A549 (cell line): ENCODE measurements at regions not wholly inside any gene's neighbourhood (a gene's known extent, or its start where the extent isn't known, plus 50 kb on each side); places are given as distances from the start of the nearest gene placed in this dataset.

ENCODE experiments used
- ATAC-seq, 2 experiments: fragments of 200-7000 bp in 1 of 2; fragments of >200 bp in 1 of 2; cut with Nextera tagmentation in 1 of 2; cut with Tn5 transposase in 1 of 2; 3 replicates each; pipeline versions ENCODE4 v1.8.0 to v1.9.1; 2018 to 2020; ENCODE audit warnings: mild to moderate bottlenecking in 1 of 2, moderate library complexity in 1 of 2
- CTCF ChIA-PET: fragments of 300-600 bp; sonication (Branson Sonifier 250); formaldehyde crosslinking; extraction: SDS; loops from one replicate; lab custom pipeline; 2021; ENCODE audit warnings: antibody characterized with exemption, inconsistent platforms; lab: Yijun Ruan, JAX
- POLR2A ChIA-PET: fragments of 350-600 bp; formaldehyde crosslinking; extraction: SDS; loops from one replicate; lab custom pipeline; 2021; ENCODE audit warnings: antibody characterized with exemption, inconsistent platforms; lab: Yijun Ruan, JAX
- DNase-seq, 2 experiments: peaks; one replicate each; pipeline versions ENCODE4 v3.0.0 to v3.0.0-alpha.2; 2011 to 2016; ENCODE audit warnings: low read depth in 1 of 2, low spot score in 1 of 2
- FAIRE-seq: peaks from 2 replicates; lab custom pipeline; 2011; peaks lifted over from hg19 to GRCh38; lab: Jason Lieb, UNC
- H3K27ac ChIP-seq, 2 experiments: fragments of >200 bp; sonication (Bioruptor Twin); formaldehyde crosslinking; 3 replicates each; pipeline ENCODE4 v1.5.1; 2016 to 2017
- H3K4me1 ChIP-seq: fragments of >200 bp; sonication (Bioruptor Twin); formaldehyde crosslinking; 3 replicates; pipeline ENCODE4 v1.6.1; 2016
- H3K4me2 ChIP-seq: fragments of >200 bp; sonication (Bioruptor Twin); formaldehyde crosslinking; 3 replicates; pipeline ENCODE4 v1.6.1; 2016
- H3K4me3 ChIP-seq: fragments of >200 bp; sonication (Bioruptor Twin); formaldehyde crosslinking; 3 replicates; pipeline ENCODE4 v1.5.1; 2016
- H3K9me3 ChIP-seq: fragments of >200 bp; sonication (Bioruptor Twin); formaldehyde crosslinking; 3 replicates; pipeline ENCODE4 v1.6.1; 2016
- BHLHE40 ChIP-seq: IDR thresholded peaks from 2 replicates; pipeline ENCODE4 v1.6.1; 2012; ENCODE audit warnings: low read depth, low read length, inconsistent platforms
- CBX2 ChIP-seq: fragments of 200-600 bp; sonication (generic); IDR thresholded peaks from 2 replicates; pipeline ENCODE4 v1.6.1; 2016; ENCODE audit warnings: low read depth, mild to moderate bottlenecking, borderline replicate concordance
- CBX8 ChIP-seq: fragments of 200-600 bp; sonication (generic); IDR thresholded peaks from 2 replicates; pipeline ENCODE4 v1.6.1; 2016
- CHD2 ChIP-seq: fragments of 150-350 bp; IDR thresholded peaks from 2 replicates; pipeline ENCODE4 v1.6.1; 2014; ENCODE audit warnings: low read length; ENCODE audit not compliant: partially characterized antibody
- EHF ChIP-seq: fragments of 250-450 bp; sonication (Bioruptor Pico); IDR thresholded peaks from 2 replicates; pipeline ENCODE4 v1.5.0; 2020; ENCODE audit warnings: mild to moderate bottlenecking
- HOXA7 ChIP-seq: fragments of 250-450 bp; sonication (Bioruptor Pico); IDR thresholded peaks from 2 replicates; pipeline ENCODE4 v1.5.0; 2020; ENCODE audit warnings: mild to moderate bottlenecking, moderate library complexity
- JUNB ChIP-seq: fragments of >200 bp; sonication (Bioruptor Twin); formaldehyde crosslinking; IDR thresholded peaks from 2 replicates; pipeline ENCODE4 v1.6.1; 2016
- KDM1A ChIP-seq: fragments of 200-600 bp; sonication (generic); IDR thresholded peaks from 2 replicates; pipeline ENCODE4 v1.6.1; 2016; ENCODE audit warnings: low read depth, mild to moderate bottlenecking
- MAFK ChIP-seq: fragments of 450-650 bp; IDR thresholded peaks from 2 replicates; pipeline ENCODE4 v1.6.1; 2014; ENCODE audit not compliant: partially characterized antibody
- MAZ ChIP-seq: fragments of 150-350 bp; IDR thresholded peaks from 2 replicates; pipeline ENCODE4 v1.6.1; 2014; ENCODE audit warnings: antibody characterized with exemption, low read depth, low read length, borderline replicate concordance
- NFE2L2 ChIP-seq: fragments of 150-350 bp; conservative IDR thresholded peaks from 2 replicates; pipeline ENCODE4 v1.6.1; 2014; ENCODE audit warnings: low read length
- POLR2A ChIP-seq: IDR thresholded peaks from 2 replicates; pipeline ENCODE4 v1.6.1; 2012; ENCODE audit warnings: mild to moderate bottlenecking, low read length
- RFX5 ChIP-seq: fragments of 450-650 bp; IDR thresholded peaks from 2 replicates; pipeline ENCODE4 v1.7.1; 2014; ENCODE audit warnings: antibody characterized with exemption, mild to moderate bottlenecking, moderate library complexity
- TP53 ChIP-seq: fragments of 250-450 bp; sonication (Bioruptor Pico); IDR thresholded peaks from 2 replicates; pipeline ENCODE4 v1.5.0; 2021; ENCODE audit warnings: mild to moderate bottlenecking, moderate library complexity
- ZNF302 ChIP-seq: fragments of 250-450 bp; sonication (Bioruptor Pico); IDR thresholded peaks from 2 replicates; pipeline ENCODE4 v1.9.0; 2021; ENCODE audit warnings: inconsistent platforms, mild to moderate bottlenecking, moderate library complexity
- WGBS: methylation state at CpG from one replicate; pipeline ENCODE4 v1.1.6; 2017; ENCODE audit errors: missing lambda C conversion rate; 5-methylcytosine and 5-hydroxymethylcytosine counted together
- TF ChIP-seq, protein P1 (sequence below): fragments of >200 bp; sonication (Bioruptor Twin); formaldehyde crosslinking; IDR thresholded peaks from 3 replicates; pipeline ENCODE4 v1.5.1; 2016
- TF ChIP-seq, protein P2 (sequence below): fragments of 200-600 bp; sonication (generic); IDR thresholded peaks from 2 replicates; pipeline ENCODE4 v1.6.1; 2016; ENCODE audit warnings: antibody characterized with exemption, mild to moderate bottlenecking, moderate library complexity
- TF ChIP-seq, protein P3 (sequence below): fragments of 250-450 bp; sonication (Bioruptor Pico); IDR thresholded peaks from 2 replicates; pipeline ENCODE4 v1.5.0; 2021; ENCODE audit warnings: mild to moderate bottlenecking, moderate library complexity, borderline replicate concordance
- TF ChIP-seq, protein P4 (sequence below): fragments of 450-650 bp; IDR thresholded peaks from 2 replicates; pipeline ENCODE4 v1.6.1; 2014; ENCODE audit warnings: antibody characterized with exemption
- TF ChIP-seq, protein P5 (sequence below): IDR thresholded peaks from 2 replicates; pipeline ENCODE4 v1.6.1; 2012; ENCODE audit warnings: low read depth, borderline replicate concordance

DNA sequence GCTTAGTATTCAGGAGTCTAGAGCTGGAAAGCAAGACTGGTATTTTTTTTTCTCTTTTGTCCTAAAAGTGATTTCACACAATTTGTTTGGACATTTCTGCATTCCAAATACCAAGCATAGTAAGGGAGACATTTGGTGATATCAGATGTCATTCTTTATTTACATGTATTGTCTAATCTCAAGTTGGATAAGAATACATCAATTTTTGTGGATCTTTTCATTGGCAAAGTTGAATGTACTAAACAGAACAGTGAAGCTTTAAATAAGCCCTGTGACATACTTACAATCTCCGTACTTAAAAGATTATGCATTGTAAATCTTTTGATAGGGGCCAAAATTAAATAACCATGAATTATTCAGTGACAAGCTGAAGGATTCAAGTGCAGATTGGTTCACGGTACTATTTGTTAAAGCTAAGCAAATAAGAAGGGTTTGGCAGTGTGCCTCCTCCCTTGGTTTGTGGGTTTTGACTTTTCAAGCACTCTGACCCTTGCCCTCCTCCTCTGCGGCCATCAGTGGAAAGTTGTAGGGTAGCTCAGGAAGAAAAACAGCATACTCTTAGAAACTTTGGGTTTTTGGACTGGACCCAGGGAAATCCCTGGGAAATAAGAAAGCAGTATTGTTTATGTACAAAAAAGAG lies 663.7 kb downstream of the ADGRL2 start:
- ChIA-PET CTCF (no interaction called here), POLR2A (no interaction called here)
- no peak overlapping the region for H3K27ac ChIP-seq
- ATAC-seq (no peak), DNase-seq (no peak), FAIRE-seq (no peak)
- no peaks in the 10 kb centered on the region for H3K9me3 ChIP-seq
- no peak for TF ChIP-seq BHLHE40
- TF ChIP-seq, protein P1, sequence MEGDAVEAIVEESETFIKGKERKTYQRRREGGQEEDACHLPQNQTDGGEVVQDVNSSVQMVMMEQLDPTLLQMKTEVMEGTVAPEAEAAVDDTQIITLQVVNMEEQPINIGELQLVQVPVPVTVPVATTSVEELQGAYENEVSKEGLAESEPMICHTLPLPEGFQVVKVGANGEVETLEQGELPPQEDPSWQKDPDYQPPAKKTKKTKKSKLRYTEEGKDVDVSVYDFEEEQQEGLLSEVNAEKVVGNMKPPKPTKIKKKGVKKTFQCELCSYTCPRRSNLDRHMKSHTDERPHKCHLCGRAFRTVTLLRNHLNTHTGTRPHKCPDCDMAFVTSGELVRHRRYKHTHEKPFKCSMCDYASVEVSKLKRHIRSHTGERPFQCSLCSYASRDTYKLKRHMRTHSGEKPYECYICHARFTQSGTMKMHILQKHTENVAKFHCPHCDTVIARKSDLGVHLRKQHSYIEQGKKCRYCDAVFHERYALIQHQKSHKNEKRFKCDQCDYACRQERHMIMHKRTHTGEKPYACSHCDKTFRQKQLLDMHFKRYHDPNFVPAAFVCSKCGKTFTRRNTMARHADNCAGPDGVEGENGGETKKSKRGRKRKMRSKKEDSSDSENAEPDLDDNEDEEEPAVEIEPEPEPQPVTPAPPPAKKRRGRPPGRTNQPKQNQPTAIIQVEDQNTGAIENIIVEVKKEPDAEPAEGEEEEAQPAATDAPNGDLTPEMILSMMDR: no peak
- TF ChIP-seq EHF (CRISPR knock-in tag): no peak
- no peak for TF ChIP-seq HOXA7 (CRISPR knock-in tag)
- no peak for TF ChIP-seq POLR2A
- no peak for TF ChIP-seq RFX5
- TF ChIP-seq MAFK: no peak
- TF ChIP-seq CBX8: no peak
- TF ChIP-seq, protein P2, sequence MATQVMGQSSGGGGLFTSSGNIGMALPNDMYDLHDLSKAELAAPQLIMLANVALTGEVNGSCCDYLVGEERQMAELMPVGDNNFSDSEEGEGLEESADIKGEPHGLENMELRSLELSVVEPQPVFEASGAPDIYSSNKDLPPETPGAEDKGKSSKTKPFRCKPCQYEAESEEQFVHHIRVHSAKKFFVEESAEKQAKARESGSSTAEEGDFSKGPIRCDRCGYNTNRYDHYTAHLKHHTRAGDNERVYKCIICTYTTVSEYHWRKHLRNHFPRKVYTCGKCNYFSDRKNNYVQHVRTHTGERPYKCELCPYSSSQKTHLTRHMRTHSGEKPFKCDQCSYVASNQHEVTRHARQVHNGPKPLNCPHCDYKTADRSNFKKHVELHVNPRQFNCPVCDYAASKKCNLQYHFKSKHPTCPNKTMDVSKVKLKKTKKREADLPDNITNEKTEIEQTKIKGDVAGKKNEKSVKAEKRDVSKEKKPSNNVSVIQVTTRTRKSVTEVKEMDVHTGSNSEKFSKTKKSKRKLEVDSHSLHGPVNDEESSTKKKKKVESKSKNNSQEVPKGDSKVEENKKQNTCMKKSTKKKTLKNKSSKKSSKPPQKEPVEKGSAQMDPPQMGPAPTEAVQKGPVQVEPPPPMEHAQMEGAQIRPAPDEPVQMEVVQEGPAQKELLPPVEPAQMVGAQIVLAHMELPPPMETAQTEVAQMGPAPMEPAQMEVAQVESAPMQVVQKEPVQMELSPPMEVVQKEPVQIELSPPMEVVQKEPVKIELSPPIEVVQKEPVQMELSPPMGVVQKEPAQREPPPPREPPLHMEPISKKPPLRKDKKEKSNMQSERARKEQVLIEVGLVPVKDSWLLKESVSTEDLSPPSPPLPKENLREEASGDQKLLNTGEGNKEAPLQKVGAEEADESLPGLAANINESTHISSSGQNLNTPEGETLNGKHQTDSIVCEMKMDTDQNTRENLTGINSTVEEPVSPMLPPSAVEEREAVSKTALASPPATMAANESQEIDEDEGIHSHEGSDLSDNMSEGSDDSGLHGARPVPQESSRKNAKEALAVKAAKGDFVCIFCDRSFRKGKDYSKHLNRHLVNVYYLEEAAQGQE: no peak
- TF ChIP-seq JUNB: no peak
- TF ChIP-seq, protein P3, sequence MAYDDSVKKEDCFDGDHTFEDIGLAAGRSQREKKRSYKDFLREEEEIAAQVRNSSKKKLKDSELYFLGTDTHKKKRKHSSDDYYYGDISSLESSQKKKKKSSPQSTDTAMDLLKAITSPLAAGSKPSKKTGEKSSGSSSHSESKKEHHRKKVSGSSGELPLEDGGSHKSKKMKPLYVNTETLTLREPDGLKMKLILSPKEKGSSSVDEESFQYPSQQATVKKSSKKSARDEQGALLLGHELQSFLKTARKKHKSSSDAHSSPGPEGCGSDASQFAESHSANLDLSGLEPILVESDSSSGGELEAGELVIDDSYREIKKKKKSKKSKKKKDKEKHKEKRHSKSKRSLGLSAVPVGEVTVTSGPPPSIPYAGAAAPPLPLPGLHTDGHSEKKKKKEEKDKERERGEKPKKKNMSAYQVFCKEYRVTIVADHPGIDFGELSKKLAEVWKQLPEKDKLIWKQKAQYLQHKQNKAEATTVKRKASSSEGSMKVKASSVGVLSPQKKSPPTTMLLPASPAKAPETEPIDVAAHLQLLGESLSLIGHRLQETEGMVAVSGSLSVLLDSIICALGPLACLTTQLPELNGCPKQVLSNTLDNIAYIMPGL (CRISPR knock-in tag): no peak
- no peak for TF ChIP-seq TP53 (CRISPR knock-in tag)
- no peak for TF ChIP-seq KDM1A
- TF ChIP-seq CBX2: no peak
- no peak for TF ChIP-seq ZNF302 (CRISPR knock-in tag)
- no peak overlapping the region for H3K4me3 ChIP-seq
- H3K4me2 ChIP-seq: no peak overlapping the region
- no peaks in the 10 kb centered on the region for H3K4me1 ChIP-seq
- 30% methylated on average over 3 of the region's 3 CpGs for WGBS

DNA sequence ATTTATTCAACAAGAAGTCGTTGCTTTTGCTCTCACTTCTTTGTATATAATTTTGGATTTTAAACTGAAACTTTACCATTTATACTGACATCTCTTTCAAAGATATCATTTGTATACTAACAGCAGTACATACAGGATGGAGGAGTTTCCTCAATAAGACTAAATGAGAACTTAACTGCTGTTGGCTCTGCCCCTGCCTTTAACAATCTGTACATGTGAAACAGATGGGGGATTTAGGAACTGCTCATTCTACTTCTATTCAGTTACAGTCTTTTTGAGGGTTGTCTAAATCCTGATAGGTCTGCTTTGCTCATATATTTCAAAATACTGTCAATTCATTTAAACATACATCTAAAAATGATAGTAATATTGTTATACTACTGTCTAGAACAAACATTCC lies 663.2 kb downstream of the ADGRL2 start:
- H3K27ac ChIP-seq: no peak overlapping the region
- CTCF ChIA-PET: no interaction called here
- FAIRE-seq: no peak
- H3K9me3 ChIP-seq: no peaks in the 10 kb centered on the region
- POLR2A ChIA-PET: no interaction called here
- no peak for TF ChIP-seq CHD2
- TF ChIP-seq, protein P4, sequence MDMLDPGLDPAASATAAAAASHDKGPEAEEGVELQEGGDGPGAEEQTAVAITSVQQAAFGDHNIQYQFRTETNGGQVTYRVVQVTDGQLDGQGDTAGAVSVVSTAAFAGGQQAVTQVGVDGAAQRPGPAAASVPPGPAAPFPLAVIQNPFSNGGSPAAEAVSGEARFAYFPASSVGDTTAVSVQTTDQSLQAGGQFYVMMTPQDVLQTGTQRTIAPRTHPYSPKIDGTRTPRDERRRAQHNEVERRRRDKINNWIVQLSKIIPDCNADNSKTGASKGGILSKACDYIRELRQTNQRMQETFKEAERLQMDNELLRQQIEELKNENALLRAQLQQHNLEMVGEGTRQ: no peak
- TF ChIP-seq MAZ: no peak
- no peak for TF ChIP-seq NFE2L2
- TF ChIP-seq, protein P5, sequence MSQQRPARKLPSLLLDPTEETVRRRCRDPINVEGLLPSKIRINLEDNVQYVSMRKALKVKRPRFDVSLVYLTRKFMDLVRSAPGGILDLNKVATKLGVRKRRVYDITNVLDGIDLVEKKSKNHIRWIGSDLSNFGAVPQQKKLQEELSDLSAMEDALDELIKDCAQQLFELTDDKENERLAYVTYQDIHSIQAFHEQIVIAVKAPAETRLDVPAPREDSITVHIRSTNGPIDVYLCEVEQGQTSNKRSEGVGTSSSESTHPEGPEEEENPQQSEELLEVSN: no peak
- TF ChIP-seq, all 56 proteins: peak for 0
- Histone ChIP-seq H3K4me1 (no peaks in the 10 kb centered on the region), H3K4me3 (no peak overlapping the region), H3K4me2 (no peak overlapping the region)
- DNase-seq: no peak
- 0% methylated on average over 1 of the region's 1 CpG for WGBS
- no peak for ATAC-seq
